Spinal cord (tissue), 9 donors: ENCODE measurements at regions not wholly inside any gene's neighbourhood (a gene's known extent, or its start where the extent isn't known, plus 50 kb on each side); places are given as distances from the start of the nearest gene placed in this dataset.
A peak's percentile ranks its signal among the peaks of the same experiment; 100 is the strongest.

Source experiments
- DNase-seq, 6 donors: peaks; one replicate each; pipeline versions ENCODE4 v3.0.0 to v3.0.0-alpha.2; 2013 to 2015; ENCODE audit warnings: low spot score in 6 of 6, low read depth in 4 of 6
- H3K27ac ChIP-seq: one replicate; pipeline ENCODE4 v1.5.1; 2013; ENCODE audit warnings: low read depth, low read length, control low read depth
- H3K27me3 ChIP-seq: one replicate; pipeline ENCODE4 v1.6.1; 2013; ENCODE audit warnings: low read length; ENCODE audit not compliant: control insufficient read depth, insufficient read depth
- H3K36me3 ChIP-seq: one replicate; pipeline ENCODE4 v1.6.1; 2013; ENCODE audit warnings: low read length; ENCODE audit not compliant: control insufficient read depth, insufficient read depth
- H3K4me1 ChIP-seq: one replicate; pipeline ENCODE4 v1.6.1; 2013; ENCODE audit warnings: low read length; ENCODE audit not compliant: control insufficient read depth, insufficient read depth
- H3K4me3 ChIP-seq: one replicate; pipeline ENCODE4 v1.5.1; 2013; ENCODE audit warnings: low read depth, low read length, control low read depth
- H3K9me3 ChIP-seq: one replicate; pipeline ENCODE4 v1.6.1; 2013; ENCODE audit warnings: low read length; ENCODE audit not compliant: control insufficient read depth, insufficient read depth
- WGBS: methylation state at CpG from one replicate; pipeline ENCODE4 v1.1.5; 2013; ENCODE audit warnings: missing lambda C conversion rate; ENCODE audit not compliant: insufficient coverage; 5-methylcytosine and 5-hydroxymethylcytosine counted together
- donor health status: healthy.

DNA sequence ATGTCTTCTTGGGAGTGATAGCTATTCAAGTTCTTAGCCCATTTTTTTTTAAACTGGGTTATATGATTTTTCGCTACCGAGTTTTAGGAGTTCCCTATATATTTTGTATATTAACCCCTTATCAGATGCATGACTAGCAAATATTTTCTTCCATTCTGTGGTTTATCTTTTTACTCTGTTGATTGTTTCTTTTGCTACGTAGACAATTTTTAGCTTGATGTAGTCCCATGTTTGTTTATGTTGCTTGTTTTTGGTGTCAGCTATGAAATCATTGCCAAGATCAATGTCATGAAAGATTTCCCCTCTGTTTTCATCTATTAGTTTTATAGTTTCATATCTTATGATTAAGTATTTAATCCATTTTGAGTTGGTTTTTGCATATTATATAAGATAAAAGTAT lies 480.5 kb downstream of the CDH11 start:
- H3K4me3 ChIP-seq: no peak overlapping the region
- no peak overlapping the region for H3K27ac ChIP-seq
- H3K4me1 ChIP-seq: no peaks in the 10 kb centered on the region
- H3K36me3 ChIP-seq: no peaks in the 10 kb centered on the region
- WGBS: no CpG with 5 or more reads among the region's 3 CpGs
- no peak for DNase-seq
- no peaks in the 10 kb centered on the region for H3K27me3 ChIP-seq
- peaks cover 1% of the 10 kb centered on the region for H3K9me3 ChIP-seq

DNA sequence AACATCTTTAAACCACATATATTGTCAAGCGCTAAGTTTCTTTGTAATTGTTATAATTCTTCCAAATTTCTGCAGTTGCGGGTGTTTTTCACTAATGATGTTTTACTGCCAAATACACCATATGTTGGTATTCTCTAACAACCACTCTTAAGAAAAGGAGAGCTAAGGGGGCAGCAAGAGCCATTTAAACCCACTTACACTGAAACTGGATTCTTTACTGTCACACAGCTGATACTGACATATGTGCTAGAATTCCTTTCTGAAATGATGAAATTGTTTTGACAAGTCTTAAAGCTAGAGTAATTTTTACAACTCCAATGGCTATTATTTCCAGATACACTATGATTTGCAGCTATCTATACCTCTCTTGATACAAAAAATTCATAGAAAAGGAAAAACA lies 483.1 kb downstream of the CDH11 start:
- peaks cover 1% of the 10 kb centered on the region for H3K9me3 ChIP-seq
- H3K27ac ChIP-seq: no peak overlapping the region
- no peaks in the 10 kb centered on the region for H3K27me3 ChIP-seq
- DNase-seq: peak in 2 of 6 donors; percentile 18 to 86
- H3K36me3 ChIP-seq: no peaks in the 10 kb centered on the region
- WGBS: no CpG with 5 or more reads among the region's 2 CpGs
- H3K4me3 ChIP-seq: no peak overlapping the region
- no peaks in the 10 kb centered on the region for H3K4me1 ChIP-seq

DNA sequence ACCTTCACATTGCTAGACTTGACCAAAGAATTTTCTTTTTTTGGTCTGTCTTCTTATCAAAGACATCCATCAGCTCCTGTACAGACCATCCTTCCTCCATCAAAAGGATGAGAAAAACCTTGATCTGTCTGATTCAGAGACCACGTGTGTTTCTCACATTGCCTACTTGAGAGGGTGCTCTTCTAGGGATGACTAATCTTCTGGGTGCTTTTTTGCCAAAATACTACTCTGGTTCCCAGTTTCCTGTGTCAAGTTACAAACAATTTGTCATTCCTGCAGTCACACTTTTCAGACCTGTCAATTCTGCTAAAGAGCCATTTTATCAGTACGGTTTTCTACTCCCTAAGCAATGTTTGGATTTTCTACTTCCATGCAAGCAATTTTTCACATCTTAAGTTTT lies 492.2 kb downstream of the CDH11 start:
- WGBS: 83% methylated on average over 2 of the region's 2 CpGs

DNA sequence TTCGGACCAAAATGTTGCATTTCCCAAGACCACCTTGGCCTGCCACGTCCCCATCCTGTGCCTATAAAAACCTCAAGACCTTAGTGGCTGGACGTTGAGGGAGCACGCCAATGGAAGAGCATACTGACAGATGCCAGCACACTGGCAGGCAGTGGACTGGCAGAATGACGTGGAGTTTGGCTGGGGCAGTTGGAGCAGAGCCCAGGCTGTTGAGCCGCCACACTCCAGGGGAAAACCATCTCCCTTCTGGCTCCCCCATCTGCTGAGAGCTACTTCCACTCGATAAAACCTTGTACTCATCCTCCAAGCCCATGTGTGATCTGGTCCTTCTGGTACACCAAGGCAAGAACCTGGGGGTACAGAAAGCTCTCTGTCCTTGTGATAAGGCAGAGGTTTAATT lies 494.1 kb downstream of the CDH11 start:
- DNase-seq: peak in 2 of 6 donors; percentile 8 to 49
- WGBS: 72% methylated on average over 7 of the region's 7 CpGs

More for the DNA sequence above, 492.2 kb downstream of the CDH11 start:
- no peak overlapping the region for H3K4me3 ChIP-seq
- no peak for DNase-seq
- H3K27me3 ChIP-seq: no peaks in the 10 kb centered on the region
- H3K27ac ChIP-seq: no peak overlapping the region
- no peaks in the 10 kb centered on the region for H3K36me3 ChIP-seq
- no peaks in the 10 kb centered on the region for H3K4me1 ChIP-seq
- H3K9me3 ChIP-seq: no peaks in the 10 kb centered on the region

DNA sequence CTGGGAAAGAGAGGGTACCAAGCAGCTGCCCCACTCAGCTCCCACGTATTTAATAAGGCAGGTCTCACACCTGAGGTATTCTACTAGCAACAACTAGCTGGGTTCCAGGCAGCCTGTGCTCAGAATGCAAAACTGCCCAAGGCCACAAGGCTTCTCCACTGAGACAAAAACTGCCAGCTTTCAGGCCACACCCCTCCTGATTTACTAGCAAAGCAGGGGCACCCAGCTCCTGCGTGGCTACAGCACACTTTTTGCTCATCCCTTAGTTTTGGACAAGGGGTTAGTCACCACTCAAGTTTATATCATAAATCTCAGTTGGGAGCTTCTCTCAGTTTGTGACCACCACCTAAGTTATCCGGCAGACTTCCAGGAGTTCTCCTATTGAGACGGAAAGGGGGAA lies 494.6 kb downstream of the CDH11 start:
- Histone ChIP-seq H3K36me3 (no peaks in the 10 kb centered on the region), H3K4me3 (no peak overlapping the region), H3K27ac (no peak overlapping the region), H3K9me3 (no peaks in the 10 kb centered on the region), H3K27me3 (no peaks in the 10 kb centered on the region), H3K4me1 (no peaks in the 10 kb centered on the region)
- no peak for DNase-seq
- 82% methylated on average over 3 of the region's 4 CpGs for WGBS

More for the DNA sequence above, 494.1 kb downstream of the CDH11 start:
- Histone ChIP-seq H3K27me3 (no peaks in the 10 kb centered on the region), H3K4me3 (no peak overlapping the region), H3K27ac (no peak overlapping the region), H3K36me3 (no peaks in the 10 kb centered on the region), H3K4me1 (no peaks in the 10 kb centered on the region), H3K9me3 (no peaks in the 10 kb centered on the region)

DNA sequence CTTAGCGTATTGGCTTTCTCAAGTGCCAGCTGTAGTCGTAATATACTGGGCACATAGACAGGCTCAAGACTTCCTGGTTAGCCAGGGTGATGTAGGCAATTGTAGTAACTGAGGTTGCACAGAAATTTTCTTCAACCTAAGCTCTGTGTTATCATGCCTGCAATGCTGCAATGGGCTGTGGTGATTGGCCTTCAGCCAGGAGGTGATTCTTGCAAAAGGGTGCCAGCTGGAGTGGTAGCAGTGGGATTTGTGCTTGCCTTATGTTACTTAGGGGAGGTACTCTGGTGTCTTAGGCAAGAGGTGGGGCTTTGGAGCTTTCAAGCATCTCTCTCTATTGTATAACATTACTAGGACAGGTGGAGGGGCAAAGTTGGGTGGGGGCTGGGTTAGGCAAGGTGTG lies 495.1 kb downstream of the CDH11 start:
- Histone ChIP-seq H3K9me3 (no peaks in the 10 kb centered on the region), H3K4me1 (no peaks in the 10 kb centered on the region), H3K36me3 (no peaks in the 10 kb centered on the region), H3K27ac (no peak overlapping the region), H3K4me3 (no peak overlapping the region), H3K27me3 (no peaks in the 10 kb centered on the region)
- 100% methylated on average over 2 of the region's 2 CpGs for WGBS
- DNase-seq: peak in 2 of 6 donors; percentile 6 to 57

DNA sequence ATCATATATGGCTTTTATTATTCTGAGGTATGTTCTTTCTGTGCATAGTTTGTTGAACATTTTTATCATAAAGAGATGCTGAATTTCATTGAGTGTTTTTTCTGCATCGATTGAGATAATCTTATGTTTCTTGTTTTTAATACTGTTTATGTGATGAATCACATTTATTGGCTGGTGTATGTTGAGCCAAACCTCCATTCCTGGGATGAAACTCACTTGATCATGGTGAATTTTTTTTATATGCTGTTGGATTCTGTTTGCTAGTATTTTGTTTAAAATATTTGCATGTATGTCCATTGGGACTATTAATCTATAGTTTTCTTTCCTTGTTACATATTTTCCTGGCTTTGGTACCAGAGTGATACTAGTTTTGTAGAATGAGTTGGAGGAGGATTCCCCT lies 500.2 kb downstream of the CDH11 start:
- no peaks in the 10 kb centered on the region for H3K4me1 ChIP-seq
- WGBS: 100% methylated on average over 1 of the region's 1 CpG

DNA sequence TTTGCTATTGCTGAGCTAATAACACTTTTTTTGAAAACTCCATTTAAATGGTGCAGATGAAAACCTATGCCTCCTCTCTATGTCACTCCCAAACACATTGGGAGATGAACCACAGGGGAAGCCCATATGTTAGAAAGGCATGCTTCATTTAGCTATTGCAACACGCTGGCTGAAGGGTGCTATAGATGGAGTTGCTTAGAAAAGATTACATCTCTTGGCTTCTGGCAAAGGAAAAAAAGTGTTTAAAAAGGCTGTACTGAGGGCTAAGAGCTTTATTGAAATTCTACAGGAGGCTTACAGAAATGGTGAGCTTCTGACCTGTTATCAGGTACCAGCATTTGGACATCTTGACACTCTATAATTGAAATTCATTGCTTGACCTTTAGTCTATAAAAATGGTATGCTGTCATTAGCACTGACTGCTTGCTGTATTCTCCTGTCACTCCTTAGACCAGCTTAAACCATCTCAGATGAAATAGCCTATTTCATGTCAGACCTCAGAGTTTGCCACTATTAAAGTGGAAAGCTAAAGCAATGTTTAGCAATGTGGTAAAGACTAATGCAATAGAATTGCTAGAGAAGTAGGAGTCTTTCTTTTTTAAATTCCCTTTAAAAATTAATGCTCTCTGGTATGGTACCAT lies 503.9 kb downstream of the CDH11 start:
- H3K27ac ChIP-seq: no peak overlapping the region
- peaks cover 7% of the 10 kb centered on the region for H3K4me1 ChIP-seq
- WGBS: no CpG with 5 or more reads among the region's 1 CpG
- H3K36me3 ChIP-seq: no peaks in the 10 kb centered on the region
- DNase-seq: peak in 2 of 6 donors; percentile 11 to 58
- H3K27me3 ChIP-seq: no peaks in the 10 kb centered on the region
- no peak overlapping the region for H3K4me3 ChIP-seq
- H3K9me3 ChIP-seq: no peaks in the 10 kb centered on the region

More for the DNA sequence above, 500.2 kb downstream of the CDH11 start:
- H3K36me3 ChIP-seq: no peaks in the 10 kb centered on the region
- H3K27me3 ChIP-seq: no peaks in the 10 kb centered on the region
- H3K27ac ChIP-seq: no peak overlapping the region
- no peaks in the 10 kb centered on the region for H3K9me3 ChIP-seq
- DNase-seq: no peak
- no peak overlapping the region for H3K4me3 ChIP-seq

DNA sequence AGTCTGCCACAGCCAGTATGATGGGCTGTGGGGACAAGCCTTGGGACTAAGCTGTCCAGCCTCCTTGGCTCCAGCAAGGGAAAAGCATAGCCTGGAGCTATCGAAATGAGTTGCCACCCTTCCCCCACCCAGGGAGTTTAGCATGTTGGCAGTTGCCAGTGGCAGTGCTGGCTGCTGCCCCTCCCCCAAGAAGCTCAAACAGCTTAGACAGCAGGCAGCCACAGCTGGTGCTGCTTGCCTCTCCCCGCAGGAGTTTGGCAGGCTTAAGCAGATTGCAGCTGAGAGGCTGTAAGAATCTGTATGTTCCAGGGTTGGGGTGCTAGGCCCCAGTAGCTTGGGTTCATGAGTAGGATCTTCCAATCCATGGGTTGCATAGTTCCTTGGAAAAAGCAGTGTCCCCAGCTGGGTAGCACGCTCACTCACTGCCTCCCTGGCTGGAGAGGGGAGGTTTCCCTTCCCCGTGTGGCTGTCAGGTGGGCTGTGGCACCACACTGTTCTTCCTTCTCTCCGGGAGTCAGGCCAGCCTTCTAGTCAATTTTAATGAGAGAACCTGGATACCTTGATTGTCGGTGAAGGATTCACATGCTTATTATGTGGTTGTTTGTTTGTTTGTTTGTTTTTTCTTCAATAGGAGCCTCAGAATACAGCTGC lies 506.1 kb downstream of the CDH11 start:
- DNase-seq: peak in 3 of 6 donors; percentile 9 to 73 (median 61)

DNA sequence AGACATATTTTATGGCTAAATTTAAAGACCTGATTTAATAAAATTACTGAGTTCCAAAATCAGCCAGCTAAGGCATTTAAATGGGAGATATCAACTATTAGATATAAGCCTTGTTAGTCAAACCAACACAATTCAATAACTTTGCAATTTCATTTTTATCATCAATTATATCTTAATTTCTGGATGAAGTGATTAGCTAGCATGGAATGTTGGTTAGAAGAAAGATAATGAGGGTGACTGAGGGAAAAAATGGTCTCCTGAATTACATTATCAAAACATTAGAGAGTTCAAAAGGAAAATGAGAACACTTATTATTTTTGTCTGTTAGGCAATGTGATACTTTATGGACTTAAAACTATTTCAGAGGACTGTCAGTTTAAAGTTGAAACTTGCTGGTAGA lies 525.7 kb downstream of the CDH11 start:
- H3K27me3 ChIP-seq: no peaks in the 10 kb centered on the region
- H3K9me3 ChIP-seq: no peaks in the 10 kb centered on the region
- no peak for DNase-seq
- no peak overlapping the region for H3K4me3 ChIP-seq
- no peaks in the 10 kb centered on the region for H3K36me3 ChIP-seq
- no peak overlapping the region for H3K27ac ChIP-seq
- H3K4me1 ChIP-seq: no peaks in the 10 kb centered on the region

More for the DNA sequence above, 506.1 kb downstream of the CDH11 start:
- peaks cover 7% of the 10 kb centered on the region for H3K4me1 ChIP-seq
- 38% methylated on average over 3 of the region's 6 CpGs for WGBS
- H3K9me3 ChIP-seq: no peaks in the 10 kb centered on the region
- no peak overlapping the region for H3K4me3 ChIP-seq
- no peak overlapping the region for H3K27ac ChIP-seq
- H3K27me3 ChIP-seq: no peaks in the 10 kb centered on the region
- no peaks in the 10 kb centered on the region for H3K36me3 ChIP-seq
